Calu3 (cell line): ENCODE measurements at regions not wholly inside any gene's neighbourhood (a gene's known extent, or its start where the extent isn't known, plus 50 kb on each side); places are given as distances from the start of the nearest gene placed in this dataset.

Source experiments
- BruUV-seq: library from RNA; stranded (reverse); fragments of 400-500 nt; replicated peaks from 2 replicates; lab custom pipeline; 2021; lab: Mats Ljungman, UMichigan
- CTCF ChIA-PET: fragments of 300-600 bp; sonication (Branson Sonifier 250); formaldehyde crosslinking; loops from one replicate; lab custom pipeline; 2022; ENCODE audit warnings: antibody characterized with exemption; lab: Charles Lee
- DNase-seq: peaks from one replicate; pipeline ENCODE4 v3.0.0; 2022
- H3K27ac Mint-ChIP-seq: one replicate; pipeline ENCODE4 v1.8.0; 2022; ENCODE audit warnings: mixed read lengths; ENCODE audit not compliant: unreplicated experiment
- H3K27me3 Mint-ChIP-seq: one replicate; pipeline ENCODE4 v1.8.0; 2022; ENCODE audit warnings: mixed read lengths; ENCODE audit not compliant: unreplicated experiment
- H3K36me3 Mint-ChIP-seq: one replicate; pipeline ENCODE4 v1.8.0; 2022; ENCODE audit warnings: mild to moderate bottlenecking, moderate library complexity, mixed read lengths; ENCODE audit not compliant: insufficient read depth, unreplicated experiment
- H3K4me1 Mint-ChIP-seq: one replicate; pipeline ENCODE4 v1.8.0; 2022; ENCODE audit warnings: mild to moderate bottlenecking, low read depth, mixed read lengths; ENCODE audit not compliant: unreplicated experiment
- H3K4me3 Mint-ChIP-seq: one replicate; pipeline ENCODE4 v1.8.0; 2022; ENCODE audit warnings: mild to moderate bottlenecking, low read depth, moderate library complexity, mixed read lengths; ENCODE audit not compliant: unreplicated experiment
- H3K9me3 Mint-ChIP-seq: one replicate; pipeline ENCODE4 v1.8.0; 2022; ENCODE audit warnings: low read depth, mixed read lengths; ENCODE audit not compliant: unreplicated experiment
- intact Hi-C: fragments of 100-400 bp; cut with micrococcal nuclease; formaldehyde crosslinking; loops from one replicate; pipeline ENCODE4 v1.10.0; 2022; ENCODE audit not compliant: unreplicated experiment
- TF ChIP-seq, protein P1 (sequence below): fragments of 200-600 bp; IDR thresholded peaks from one replicate; pipeline ENCODE4 v1.8.0; 2022; ENCODE audit warnings: antibody characterized with exemption; ENCODE audit not compliant: unreplicated experiment

DNA sequence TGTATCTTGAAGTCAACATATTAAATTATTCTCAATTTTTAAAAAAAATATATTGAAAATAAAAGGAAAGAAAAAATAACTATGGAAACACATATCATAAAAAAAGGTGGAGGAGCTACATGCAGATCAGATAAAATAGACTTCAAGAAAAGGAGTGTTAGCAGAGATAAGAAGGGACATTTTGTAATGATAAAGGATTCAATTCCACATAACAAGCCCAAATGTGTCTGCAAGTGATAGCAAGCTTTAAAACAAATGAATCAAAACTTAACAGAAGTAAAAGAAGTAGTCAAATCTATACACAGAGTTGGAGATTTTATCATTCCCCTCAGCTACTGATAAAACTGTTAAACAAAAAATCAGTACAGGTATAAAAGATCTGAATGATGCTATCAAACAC, 74.9 kb downstream of the TTC32 start:
- no TSS peak for BruUV-seq
- no peak for DNase-seq
- Mint-ChIP-seq H3K4me3 (no peak overlapping the region), H3K9me3 (no peaks in the 10 kb centered on the region), H3K36me3 (no peaks in the 10 kb centered on the region), H3K27me3 (peaks cover 39% of the 10 kb centered on the region), H3K27ac (no peak overlapping the region), H3K4me1 (no peaks in the 10 kb centered on the region)
- intact Hi-C loops, result no loop called here
- CTCF ChIA-PET, result interaction anchor here (0.7 kb wide), 1 partner anchor 440 kb away, joined by 5 read pairs; no protein-coding TSS in a partner anchor
- TF ChIP-seq, protein P1, sequence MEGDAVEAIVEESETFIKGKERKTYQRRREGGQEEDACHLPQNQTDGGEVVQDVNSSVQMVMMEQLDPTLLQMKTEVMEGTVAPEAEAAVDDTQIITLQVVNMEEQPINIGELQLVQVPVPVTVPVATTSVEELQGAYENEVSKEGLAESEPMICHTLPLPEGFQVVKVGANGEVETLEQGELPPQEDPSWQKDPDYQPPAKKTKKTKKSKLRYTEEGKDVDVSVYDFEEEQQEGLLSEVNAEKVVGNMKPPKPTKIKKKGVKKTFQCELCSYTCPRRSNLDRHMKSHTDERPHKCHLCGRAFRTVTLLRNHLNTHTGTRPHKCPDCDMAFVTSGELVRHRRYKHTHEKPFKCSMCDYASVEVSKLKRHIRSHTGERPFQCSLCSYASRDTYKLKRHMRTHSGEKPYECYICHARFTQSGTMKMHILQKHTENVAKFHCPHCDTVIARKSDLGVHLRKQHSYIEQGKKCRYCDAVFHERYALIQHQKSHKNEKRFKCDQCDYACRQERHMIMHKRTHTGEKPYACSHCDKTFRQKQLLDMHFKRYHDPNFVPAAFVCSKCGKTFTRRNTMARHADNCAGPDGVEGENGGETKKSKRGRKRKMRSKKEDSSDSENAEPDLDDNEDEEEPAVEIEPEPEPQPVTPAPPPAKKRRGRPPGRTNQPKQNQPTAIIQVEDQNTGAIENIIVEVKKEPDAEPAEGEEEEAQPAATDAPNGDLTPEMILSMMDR, result no peak

DNA sequence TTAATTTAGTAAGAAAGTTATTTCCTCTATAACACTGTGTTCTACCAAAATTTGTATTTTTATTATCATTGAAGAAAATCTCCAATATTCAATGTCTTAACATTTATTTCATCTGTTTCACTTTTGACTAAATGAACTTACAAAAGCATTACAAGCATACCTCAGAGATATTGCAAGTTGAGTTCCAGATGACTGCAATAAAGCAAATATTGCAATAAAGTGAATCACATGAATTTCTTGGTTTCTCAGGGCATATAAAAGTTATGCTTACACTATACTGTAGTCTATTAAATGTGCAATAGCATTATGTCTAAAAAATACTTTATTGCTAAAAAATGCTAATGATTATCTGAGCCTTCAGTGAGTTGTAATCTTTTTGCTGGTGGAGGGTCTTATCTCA, 78.3 kb downstream of the TTC32 start:
- H3K4me1 Mint-ChIP-seq, result no peaks in the 10 kb centered on the region
- peaks cover 26% of the 10 kb centered on the region for H3K27me3 Mint-ChIP-seq
- no TSS peak for BruUV-seq
- intact Hi-C loops, result no loop called here
- no peak overlapping the region for H3K27ac Mint-ChIP-seq
- CTCF ChIA-PET, result no interaction called here
- TF ChIP-seq, protein P1, result no peak
- no peak for DNase-seq
- no peaks in the 10 kb centered on the region for H3K9me3 Mint-ChIP-seq
- H3K36me3 Mint-ChIP-seq, result no peaks in the 10 kb centered on the region
- H3K4me3 Mint-ChIP-seq, result no peak overlapping the region

DNA sequence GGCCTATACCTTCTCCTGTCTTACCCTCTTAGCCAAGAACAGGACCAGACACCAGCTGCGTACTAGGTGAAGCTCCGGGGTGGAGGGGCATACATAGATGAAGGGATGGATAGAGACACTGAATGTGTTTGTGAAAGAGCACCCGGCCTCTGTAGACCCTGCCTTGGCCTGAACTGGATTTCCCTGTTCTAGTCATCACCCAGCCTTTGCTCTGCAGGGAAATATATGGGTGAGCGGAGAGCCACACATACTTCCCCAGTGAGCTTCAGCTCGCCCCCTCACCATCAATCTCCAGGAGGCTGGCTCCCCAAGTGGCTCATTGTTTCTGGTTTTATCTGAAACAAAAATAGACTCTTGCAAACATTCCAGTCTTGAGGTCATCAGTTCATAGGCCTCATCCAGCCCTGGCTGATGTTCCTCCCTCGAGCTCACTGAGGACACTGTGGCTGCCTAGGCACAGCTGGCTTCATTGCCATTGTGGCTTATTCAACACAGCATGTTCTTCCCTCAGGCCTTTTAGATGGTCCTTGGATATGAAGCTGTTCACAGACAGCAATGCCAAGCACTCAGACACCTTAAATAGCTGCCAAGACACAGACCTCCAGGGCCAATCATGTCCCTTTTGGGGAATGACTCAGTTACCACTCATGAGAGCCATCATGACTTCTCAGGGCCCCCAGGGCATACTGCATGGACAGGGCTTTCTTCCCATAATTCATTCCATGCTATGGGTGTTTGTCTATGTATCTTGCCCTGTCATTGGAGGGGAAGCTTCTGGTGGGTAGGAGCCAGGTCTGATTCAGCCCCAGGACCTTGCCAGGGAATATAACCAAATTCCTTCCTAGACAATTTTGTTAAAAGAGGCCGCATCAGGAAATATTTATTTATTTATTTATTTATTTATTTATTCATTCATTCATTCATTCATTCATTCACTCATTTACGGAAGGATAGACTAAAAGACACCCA, 82.4 kb downstream of the TTC32 start:
- Mint-ChIP-seq H3K4me3 (no peak overlapping the region), H3K27ac (no peak overlapping the region), H3K36me3 (no peaks in the 10 kb centered on the region), H3K27me3 (peaks cover 15% of the 10 kb centered on the region), H3K9me3 (no peaks in the 10 kb centered on the region), H3K4me1 (no peaks in the 10 kb centered on the region)
- TF ChIP-seq, protein P1, result no peak
- BruUV-seq, result no TSS peak
- CTCF ChIA-PET, result no interaction called here
- intact Hi-C loops, result no loop called here
- no peak for DNase-seq

GRCh38 chr2:19818543-19818942, 83.2 kb downstream of the TTC32 start:
- Mint-ChIP-seq H3K27me3 (peaks cover 16% of the 10 kb centered on the region), H3K9me3 (no peaks in the 10 kb centered on the region), H3K4me1 (no peaks in the 10 kb centered on the region), H3K36me3 (no peaks in the 10 kb centered on the region), H3K4me3 (no peak overlapping the region), H3K27ac (no peak overlapping the region)
- TF ChIP-seq, protein P1, result no peak
- CTCF ChIA-PET, result no interaction called here
- DNase-seq, result no peak
- intact Hi-C loops, result no loop called here
- BruUV-seq, result no TSS peak
